SH-SY5Y (cell line): ENCODE measurements at regions not wholly inside any gene's neighbourhood (a gene's known extent, or its start where the extent isn't known, plus 50 kb on each side); places are given as distances from the start of the nearest gene placed in this dataset.

Experiments
- GATA2 ChIP-seq: IDR thresholded peaks from 2 replicates; pipeline ENCODE4 v1.6.1; 2011; ENCODE audit warnings: mild to moderate bottlenecking, low read depth, low read length
- GATA3 ChIP-seq: IDR thresholded peaks from 2 replicates; pipeline ENCODE4 v1.6.1; 2011; ENCODE audit warnings: low read depth, mild to moderate bottlenecking, low read length, moderate library complexity

- TF ChIP-seq GATA3 (no peak), GATA2 (no peak)
These were observed 217.5 kb downstream of the TMEM161B start for GRCh38 chr5:88051148-88051547.

DNA sequence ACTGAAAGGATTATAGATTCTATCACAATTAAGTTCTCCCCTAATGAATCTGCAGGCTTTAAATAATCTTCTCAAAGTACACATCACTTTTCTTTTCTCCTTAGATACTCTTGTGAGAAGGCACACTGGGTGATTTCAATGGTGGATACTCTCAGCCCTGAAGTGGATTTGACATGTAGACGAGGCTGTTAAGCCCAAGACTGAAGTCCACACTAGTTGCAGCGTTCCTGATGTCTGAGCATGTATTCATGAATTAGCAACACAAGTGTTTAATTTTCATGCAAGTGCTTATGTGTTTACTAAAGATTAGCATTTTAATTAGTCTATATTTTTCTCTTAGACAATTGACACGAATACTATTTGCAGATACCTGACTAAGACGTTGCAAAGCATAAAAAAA, 218.9 kb downstream of the TMEM161B start:
- TF ChIP-seq GATA2 (no peak), GATA3 (no peak)

DNA sequence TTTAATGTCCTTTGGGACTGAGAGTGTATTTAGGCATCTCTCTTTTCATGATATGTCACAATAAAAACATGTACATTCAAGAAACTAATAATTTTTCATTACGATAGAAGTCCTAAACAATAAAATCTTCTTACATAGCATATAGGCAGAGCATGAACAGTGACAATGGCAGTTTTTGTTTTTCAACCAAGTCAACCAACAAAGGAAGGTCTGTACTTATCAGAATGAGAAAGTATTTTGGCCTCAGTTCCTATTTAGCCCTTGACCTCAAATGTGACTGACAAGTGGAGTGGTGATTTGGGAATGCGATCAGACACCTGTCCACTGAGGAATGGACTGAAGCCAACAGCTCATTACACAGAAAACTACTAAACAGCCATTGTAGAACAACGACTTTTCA, 219.5 kb downstream of the TMEM161B start:
- TF ChIP-seq GATA3 (no peak), GATA2 (no peak)

- TF ChIP-seq GATA2 (no peak), GATA3 (no peak)
These were observed 222.6 kb downstream of the TMEM161B start for GRCh38 chr5:88045931-88046461.

- no peak for TF ChIP-seq GATA3
- TF ChIP-seq GATA2: no peak
These were observed 223.5 kb downstream of the TMEM161B start for GRCh38 chr5:88045165-88045564.

DNA sequence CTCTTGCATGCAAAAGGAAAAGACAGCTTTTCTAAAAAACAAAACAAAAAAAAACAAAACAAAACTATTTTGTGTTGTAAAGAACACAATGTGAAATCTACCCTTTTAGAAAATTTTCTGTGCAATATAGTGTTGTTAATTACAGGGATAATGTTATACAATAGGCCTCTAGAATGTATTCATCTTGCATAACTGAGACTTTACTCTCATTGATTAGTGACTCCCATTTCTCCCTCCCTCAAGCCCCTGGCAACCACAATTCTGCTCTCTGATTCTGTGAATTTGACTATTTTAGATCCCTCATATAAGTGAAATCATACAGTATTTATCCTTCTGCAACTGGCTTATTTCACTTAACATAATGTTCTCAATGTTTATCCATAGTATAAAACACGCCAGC, 234.1 kb downstream of the TMEM161B start:
- TF ChIP-seq GATA2 (no peak), GATA3 (no peak)

GRCh38 chr5:88033191-88033590, 235.5 kb downstream of the TMEM161B start:
- no peak for TF ChIP-seq GATA2
- no peak for TF ChIP-seq GATA3

- TF ChIP-seq GATA3 (no peak), GATA2 (no peak)
These were observed 239.6 kb downstream of the TMEM161B start for GRCh38 chr5:88029011-88029410.

GRCh38 chr5:88021141-88021540, 247.5 kb downstream of the TMEM161B start:
- no peak for TF ChIP-seq GATA3
- no peak for TF ChIP-seq GATA2

GRCh38 chr5:88000877-88001276, 267.8 kb downstream of the TMEM161B start:
- no peak for TF ChIP-seq GATA3
- TF ChIP-seq GATA2: no peak

DNA sequence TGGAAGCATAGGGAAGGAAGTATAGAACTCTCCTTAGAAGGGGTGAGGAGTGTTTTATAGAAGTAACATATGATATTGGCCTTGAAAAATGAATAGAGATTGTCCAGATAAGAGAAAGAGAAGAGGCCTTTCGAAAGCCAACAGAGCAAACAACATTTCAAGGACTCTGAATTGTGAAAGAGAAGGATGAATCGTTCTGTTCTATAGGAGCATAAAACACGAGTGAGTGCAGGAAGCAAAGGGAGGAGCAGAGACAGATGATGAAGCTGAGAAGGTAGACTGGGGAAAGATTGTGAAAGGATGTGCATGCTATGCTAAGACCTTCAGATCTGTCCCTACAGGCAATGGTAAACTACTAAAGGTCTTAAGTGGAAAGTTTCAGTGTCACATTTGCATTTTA, 271.0 kb downstream of the TMEM161B start:
- TF ChIP-seq GATA2 (no peak), GATA3 (no peak)

GRCh38 chr5:87966213-87966612, 302.4 kb downstream of the TMEM161B start:
- no peak for TF ChIP-seq GATA2
- no peak for TF ChIP-seq GATA3

DNA sequence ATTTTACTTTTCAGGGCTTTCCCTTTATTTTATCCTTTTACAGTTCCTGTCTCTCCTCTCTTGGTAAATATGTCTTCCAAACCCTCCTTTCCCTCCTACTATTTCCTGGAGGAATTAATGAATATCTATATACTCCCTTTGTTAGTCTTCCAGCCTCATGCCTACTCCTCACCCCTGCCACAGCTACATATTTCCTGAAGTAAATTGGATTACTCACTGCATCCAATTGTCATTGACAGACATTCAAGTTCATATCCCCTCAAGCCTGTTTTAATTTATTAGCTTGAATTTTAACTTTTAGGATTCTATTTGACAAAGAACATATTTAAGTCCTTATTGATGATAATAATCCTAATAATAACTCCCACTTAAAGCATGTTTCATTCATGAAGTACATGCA, 314.5 kb downstream of the TMEM161B start:
- TF ChIP-seq GATA3 (no peak), GATA2 (no peak)

GRCh38 chr5:87951661-87952060, 317.0 kb downstream of the TMEM161B start:
- TF ChIP-seq GATA3: no peak
- TF ChIP-seq GATA2: no peak

DNA sequence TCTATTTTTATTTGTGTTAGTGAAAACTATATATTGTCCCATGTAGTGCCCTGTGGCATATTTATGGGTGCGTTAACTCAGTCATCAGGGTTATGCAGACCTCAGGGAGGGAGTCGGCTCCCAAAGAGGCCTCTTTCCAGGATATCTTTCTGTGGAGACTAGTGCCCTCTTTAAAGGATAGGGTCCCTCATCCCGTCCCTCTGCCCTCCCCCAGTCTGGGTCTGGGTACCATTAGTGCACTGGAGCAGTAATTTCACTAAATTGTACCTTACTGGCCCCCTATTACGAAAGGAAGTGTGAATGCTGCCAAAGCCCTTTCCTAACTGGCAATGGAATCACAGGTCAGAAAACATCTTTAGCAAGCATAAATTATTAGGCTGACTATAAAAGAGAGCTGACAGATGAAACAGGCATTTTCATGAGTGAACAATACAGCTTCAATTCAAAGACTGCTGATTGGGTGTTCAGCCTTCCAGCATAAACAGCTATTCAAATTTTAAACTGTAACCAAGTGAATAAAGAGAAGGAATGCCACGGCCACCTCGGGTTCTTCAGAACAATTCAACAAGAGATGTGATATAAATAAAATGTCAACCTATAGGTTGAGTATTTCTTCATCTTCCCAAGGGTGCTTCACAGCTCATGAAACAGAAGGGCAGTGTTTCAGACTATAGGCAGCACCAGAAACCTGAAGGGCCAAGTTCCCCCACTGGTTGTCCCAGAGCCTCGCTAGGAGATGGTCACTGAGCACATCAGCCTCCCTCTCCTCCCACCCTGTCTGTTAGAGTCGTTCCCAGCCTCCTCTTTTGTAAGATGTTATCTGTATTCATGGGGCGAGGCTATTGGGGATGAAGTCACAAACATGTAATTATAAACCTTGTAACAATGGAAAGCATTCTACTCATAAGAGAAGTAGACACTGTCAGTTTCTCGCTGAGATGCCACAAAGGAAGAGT, 318.7 kb downstream of the TMEM161B start:
- no peak for TF ChIP-seq GATA3
- no peak for TF ChIP-seq GATA2

- no peak for TF ChIP-seq GATA3
- no peak for TF ChIP-seq GATA2
These were observed 320.2 kb downstream of the TMEM161B start for GRCh38 chr5:87948486-87948885.
